GM12891 (cell line): ENCODE measurements at regions not wholly inside any gene's neighbourhood (a gene's known extent, or its start where the extent isn't known, plus 50 kb on each side); places are given as distances from the start of the nearest gene placed in this dataset.

ENCODE experiments used
- POLR2A ChIP-seq: IDR thresholded peaks from 2 replicates; pipeline ENCODE4 v1.6.1; 2011; ENCODE audit warnings: low read depth, low read length, control low read depth
- POLR2AphosphoS5 ChIP-seq: IDR thresholded peaks from 2 replicates; pipeline ENCODE4 v1.6.1; 2011; ENCODE audit warnings: low read depth, low read length, control low read depth
- TAF1 ChIP-seq: IDR thresholded peaks from 2 replicates; pipeline ENCODE4 v1.6.1; 2011; ENCODE audit warnings: low read depth, low read length, control low read depth

GRCh38 chr14:28867571-28867970 lies 101.0 kb downstream of the FOXG1 start:
- TF ChIP-seq POLR2A = no peak
- no peak for TF ChIP-seq TAF1
- no peak for TF ChIP-seq POLR2AphosphoS5
